Body of pancreas (tissue), 4 donors: ENCODE measurements at regions not wholly inside any gene's neighbourhood (a gene's known extent, or its start where the extent isn't known, plus 50 kb on each side); places are given as distances from the start of the nearest gene placed in this dataset.

Source experiments
- CTCF ChIP-seq, 7 experiments: fragments of 450-650 bp in 4 of 7; fragments of 200-600 bp in 3 of 7; sonication (generic) in 3 of 7; IDR thresholded peaks; one replicate each; pipeline ENCODE4 v1.5.1; 2016 to 2019; ENCODE audit warnings: antibody characterized with exemption in 7 of 7
- POLR2A ChIP-seq, 3 donors: fragments of 450-650 bp; IDR thresholded peaks; one replicate each; pipeline ENCODE4 v1.6.1; 2016; ENCODE audit warnings: antibody characterized with exemption in 3 of 3, mild to moderate bottlenecking in 2 of 3

GRCh38 chr6:140816681-140817080, 1316.0 kb upstream of the GJE1 start:
- no peak for TF ChIP-seq POLR2A (IDR thresholded peaks at IDR 0.05)
- no peak for TF ChIP-seq CTCF (IDR thresholded peaks at IDR 0.05)
